HEK293T (cell line): ENCODE measurements at regions not wholly inside any gene's neighbourhood (a gene's known extent, or its start where the extent isn't known, plus 50 kb on each side); places are given as distances from the start of the nearest gene placed in this dataset.

Experiments used
- CTCF ChIA-PET: fragments of 350-600 bp; formaldehyde crosslinking; extraction: SDS; loops from one replicate; lab custom pipeline; 2021; ENCODE audit warnings: antibody characterized with exemption, inconsistent platforms; lab: Yijun Ruan, JAX
- POLR2A ChIA-PET: fragments of 350-600 bp; formaldehyde crosslinking; extraction: SDS; loops from one replicate; lab custom pipeline; 2020; ENCODE audit warnings: antibody characterized with exemption, inconsistent platforms; lab: Yijun Ruan, JAX
- DNase-seq: peaks from one replicate; pipeline ENCODE4 v3.0.0; 2012; ENCODE audit warnings: mixed read lengths; ENCODE audit errors: extremely low spot score
- ARNT ChIP-seq: fragments of 450-650 bp; IDR thresholded peaks from 2 replicates; pipeline ENCODE4 v1.6.1; 2017; ENCODE audit warnings: mild to moderate bottlenecking
- BHLHE40 ChIP-seq: fragments of 450-650 bp; IDR thresholded peaks from 2 replicates; pipeline ENCODE4 v1.6.1; 2016; ENCODE audit warnings: mild to moderate bottlenecking, moderate library complexity, borderline replicate concordance
- CTBP1 ChIP-seq: fragments of 450-650 bp; IDR thresholded peaks from 2 replicates; pipeline ENCODE4 v1.6.1; 2016; ENCODE audit warnings: borderline replicate concordance
- ELF4 ChIP-seq: fragments of 450-650 bp; IDR thresholded peaks from 2 replicates; pipeline ENCODE4 v1.6.1; 2017; ENCODE audit warnings: antibody characterized with exemption
- FOXA1 ChIP-seq: fragments of 450-650 bp; IDR thresholded peaks from 2 replicates; pipeline ENCODE4 v1.6.1; 2016; ENCODE audit warnings: mild to moderate bottlenecking
- FOXK2 ChIP-seq: fragments of 450-650 bp; IDR thresholded peaks from 2 replicates; pipeline ENCODE4 v1.6.1; 2016; ENCODE audit warnings: mild to moderate bottlenecking
- FOXM1 ChIP-seq: fragments of 450-650 bp; IDR thresholded peaks from 2 replicates; pipeline ENCODE4 v1.6.1; 2017; ENCODE audit warnings: mild to moderate bottlenecking, borderline replicate concordance
- HDGF ChIP-seq: fragments of 450-650 bp; IDR thresholded peaks from 2 replicates; pipeline ENCODE4 v1.6.1; 2017; ENCODE audit warnings: antibody characterized with exemption, borderline replicate concordance
- L3MBTL2 ChIP-seq: fragments of 450-650 bp; conservative IDR thresholded peaks from 2 replicates; pipeline ENCODE4 v1.6.1; 2016; ENCODE audit warnings: mild to moderate bottlenecking
- LEF1 ChIP-seq: fragments of 450-650 bp; IDR thresholded peaks from 2 replicates; pipeline ENCODE4 v1.6.1; 2017; ENCODE audit warnings: mild to moderate bottlenecking, borderline replicate concordance
- NFRKB ChIP-seq: fragments of 450-650 bp; IDR thresholded peaks from 2 replicates; pipeline ENCODE4 v1.6.1; 2016; ENCODE audit warnings: mild to moderate bottlenecking, moderate library complexity
- SP1 ChIP-seq: fragments of 450-650 bp; IDR thresholded peaks from 2 replicates; pipeline ENCODE4 v1.6.1; 2017
- SUZ12 ChIP-seq: fragments of 450-650 bp; IDR thresholded peaks from 2 replicates; pipeline ENCODE4 v1.6.1; 2016; ENCODE audit warnings: mild to moderate bottlenecking
- TARDBP ChIP-seq: fragments of 450-650 bp; IDR thresholded peaks from 2 replicates; pipeline ENCODE4 v1.6.1; 2016
- ZNF384 ChIP-seq: fragments of 450-650 bp; IDR thresholded peaks from 2 replicates; pipeline ENCODE4 v1.6.1; 2016
- TF ChIP-seq, protein P1 (sequence below): fragments of 450-650 bp; IDR thresholded peaks from 2 replicates; pipeline ENCODE4 v1.6.1; 2016

DNA sequence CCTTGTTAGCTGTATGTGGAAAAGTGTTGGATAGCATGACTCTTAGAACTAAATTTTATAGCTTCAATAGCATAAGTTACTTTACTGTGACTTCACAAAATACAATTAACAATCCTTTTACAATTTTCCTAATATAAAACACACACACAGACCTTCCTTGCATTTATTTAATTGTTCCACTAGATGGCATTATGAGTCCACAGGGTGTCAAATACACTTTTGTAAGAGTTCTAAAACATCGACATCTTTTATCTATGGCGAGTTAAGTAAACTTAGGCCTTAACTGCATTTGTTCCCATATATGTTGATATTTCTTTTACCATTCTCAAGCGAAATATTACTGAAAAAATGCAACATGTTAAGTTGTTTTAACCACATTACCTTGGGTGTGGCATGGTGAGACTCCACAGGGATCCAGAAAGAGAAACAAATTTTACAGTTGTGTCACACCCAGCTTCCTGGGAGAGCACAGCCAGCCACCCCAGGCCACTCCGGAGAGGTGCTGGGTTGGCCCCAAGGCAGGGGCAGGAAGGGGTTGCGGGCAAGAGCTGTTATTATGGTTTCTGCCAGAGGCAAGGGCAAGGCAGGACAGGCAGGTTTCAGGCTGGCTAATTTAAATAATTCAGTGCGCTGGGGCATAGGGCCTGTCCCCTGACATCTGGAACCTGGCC, 312.4 kb upstream of the MC4R start:
- TF ChIP-seq FOXK2 (no peak), SP1 (no peak), CTBP1 (no peak), ZNF384 (no peak), NFRKB (no peak), HDGF (no peak), FOXM1 (no peak), TARDBP (no peak)
- ChIA-PET CTCF (interaction anchor here (0.6 kb wide), 1 partner anchor 12 kb away, joined by 3 read pairs; no protein-coding TSS in a partner anchor), POLR2A (no interaction called here)
- no peak for DNase-seq

DNA sequence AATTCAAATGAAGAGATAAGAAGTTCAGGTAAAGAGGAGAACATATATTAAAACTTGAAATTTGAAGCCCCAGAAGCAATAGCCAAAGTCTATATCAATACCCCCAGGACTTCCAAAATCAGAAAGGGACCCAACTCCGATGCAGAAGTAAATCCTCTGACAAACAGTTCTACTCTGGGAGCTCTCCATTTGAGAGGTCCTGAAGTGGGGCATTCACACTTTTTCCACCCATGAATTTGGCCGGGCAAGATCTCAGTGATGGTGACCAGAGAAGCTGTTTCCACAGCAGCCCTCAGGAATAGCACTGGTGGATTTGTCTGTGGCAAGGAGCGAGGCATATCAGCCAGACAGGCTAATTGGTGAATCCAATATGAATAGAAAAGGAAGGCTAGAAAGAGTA, 313.6 kb upstream of the MC4R start:
- ChIA-PET CTCF (no interaction called here), POLR2A (no interaction called here)
- TF ChIP-seq CTBP1 (no peak), FOXA1 (no peak), L3MBTL2 (no peak), ELF4 (no peak), BHLHE40 (no peak), FOXK2 (no peak), TARDBP (no peak), SP1 (no peak), LEF1 (no peak), NFRKB (no peak)
- no peak for DNase-seq

DNA sequence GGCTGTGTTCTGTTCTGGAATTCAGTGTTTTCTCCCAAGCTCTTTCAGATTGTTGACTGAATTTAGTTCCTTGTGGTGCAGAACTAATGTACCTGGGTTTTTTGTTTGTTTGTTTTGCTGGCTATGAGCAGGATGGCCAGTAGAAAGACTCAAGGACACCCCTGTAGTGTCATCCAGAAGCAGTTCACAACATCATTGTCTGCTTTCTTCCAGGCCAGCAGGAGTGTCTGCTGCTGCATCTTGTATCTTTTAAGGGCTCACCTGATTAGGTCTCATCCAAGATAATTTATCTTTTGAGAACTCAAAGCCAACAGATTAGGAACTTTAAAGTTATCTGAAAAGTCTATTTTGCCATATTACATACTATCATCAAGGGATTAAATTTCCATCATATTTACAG, 318.5 kb upstream of the MC4R start:
- CTCF ChIA-PET = no interaction called here
- no peak for DNase-seq
- TF ChIP-seq FOXA1 = no peak
- POLR2A ChIA-PET = no interaction called here

DNA sequence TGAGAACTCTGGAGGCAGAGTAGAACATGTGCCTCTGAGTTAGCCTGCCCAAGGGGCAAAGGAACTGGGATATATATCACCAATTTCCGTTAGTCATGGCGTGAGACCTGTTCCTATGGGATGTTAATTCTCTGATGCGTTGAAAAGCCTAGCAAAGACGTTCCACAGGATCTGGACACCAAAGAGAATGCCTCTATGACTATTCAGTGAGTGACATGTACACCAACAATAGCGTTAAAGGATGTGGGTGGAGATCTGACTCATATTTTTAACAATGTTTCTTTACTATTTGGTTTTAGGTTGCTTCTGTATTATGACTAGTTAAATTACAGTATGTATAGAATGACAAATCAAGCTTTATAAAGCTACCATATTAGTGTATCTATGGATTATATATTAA, 320.9 kb upstream of the MC4R start:
- TF ChIP-seq SUZ12 = no peak
- TF ChIP-seq BHLHE40 = no peak
- no peak for TF ChIP-seq HDGF
- TF ChIP-seq FOXA1 = no peak
- TF ChIP-seq L3MBTL2 = no peak
- TF ChIP-seq FOXM1 = no peak
- TF ChIP-seq SP1 = no peak
- TF ChIP-seq ELF4 = no peak
- no peak for TF ChIP-seq NFRKB
- no peak for TF ChIP-seq FOXK2
- TF ChIP-seq CTBP1 = no peak
- no peak for TF ChIP-seq ZNF384
- TF ChIP-seq, protein P1, sequence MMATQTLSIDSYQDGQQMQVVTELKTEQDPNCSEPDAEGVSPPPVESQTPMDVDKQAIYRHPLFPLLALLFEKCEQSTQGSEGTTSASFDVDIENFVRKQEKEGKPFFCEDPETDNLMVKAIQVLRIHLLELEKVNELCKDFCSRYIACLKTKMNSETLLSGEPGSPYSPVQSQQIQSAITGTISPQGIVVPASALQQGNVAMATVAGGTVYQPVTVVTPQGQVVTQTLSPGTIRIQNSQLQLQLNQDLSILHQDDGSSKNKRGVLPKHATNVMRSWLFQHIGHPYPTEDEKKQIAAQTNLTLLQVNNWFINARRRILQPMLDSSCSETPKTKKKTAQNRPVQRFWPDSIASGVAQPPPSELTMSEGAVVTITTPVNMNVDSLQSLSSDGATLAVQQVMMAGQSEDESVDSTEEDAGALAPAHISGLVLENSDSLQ = no peak
- no peak for TF ChIP-seq ARNT
- TF ChIP-seq TARDBP = no peak
- DNase-seq = no peak
- ChIA-PET POLR2A (no interaction called here), CTCF (no interaction called here)

DNA sequence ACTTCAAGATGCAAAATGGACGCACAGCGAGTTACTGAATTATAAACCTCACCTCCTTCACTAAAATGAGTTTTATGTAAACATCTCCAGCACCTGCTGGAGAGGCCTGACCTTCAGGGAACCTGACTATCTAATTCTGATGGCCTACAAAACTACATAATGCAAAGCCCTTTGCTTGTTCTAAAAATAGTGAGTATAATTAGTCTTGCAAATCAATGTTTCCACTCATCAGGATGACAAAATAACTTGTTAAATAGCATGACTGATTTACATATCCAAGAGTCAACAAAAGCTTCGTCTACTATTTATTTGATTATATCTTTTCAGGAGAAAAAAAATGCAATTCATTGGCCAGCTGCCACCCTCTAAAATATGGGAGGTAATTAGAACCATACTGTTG, 326.3 kb upstream of the MC4R start:
- TF ChIP-seq BHLHE40 (no peak), LEF1 (no peak), FOXA1 (no peak), HDGF (no peak), ZNF384 (no peak), FOXM1 (no peak), SUZ12 (no peak), ELF4 (no peak)
- CTCF ChIA-PET = interaction anchor here (1.1 kb wide), 1 partner anchor 18 kb away, joined by 4 read pairs; no protein-coding TSS in a partner anchor
- DNase-seq = no peak
- POLR2A ChIA-PET = no interaction called here

DNA sequence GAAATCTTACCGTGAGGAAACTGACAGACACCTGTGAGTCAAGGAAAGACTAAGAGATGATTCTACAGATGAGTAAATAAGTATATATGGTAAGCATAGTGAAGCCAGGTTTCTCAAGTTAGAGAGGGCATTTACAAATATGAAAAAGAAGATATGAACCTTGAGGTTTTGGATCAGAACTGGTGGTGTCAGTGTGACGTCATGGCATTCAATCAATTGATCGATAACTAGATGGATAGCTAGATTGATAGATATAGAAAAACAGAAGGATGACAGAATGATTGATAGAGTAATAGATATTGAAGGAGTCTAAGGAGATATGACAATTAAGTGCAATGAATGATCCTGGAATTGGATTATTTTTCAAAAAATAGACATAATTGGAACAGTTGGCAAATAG, 350.2 kb upstream of the MC4R start:
- DNase-seq = no peak
- no peak for TF ChIP-seq NFRKB
- no peak for TF ChIP-seq BHLHE40
- TF ChIP-seq L3MBTL2 = no peak
- TF ChIP-seq SUZ12 = no peak
- TF ChIP-seq SP1 = no peak
- TF ChIP-seq ARNT = no peak
- no peak for TF ChIP-seq TARDBP
- TF ChIP-seq LEF1 = no peak
- no peak for TF ChIP-seq CTBP1
- TF ChIP-seq HDGF = no peak
- TF ChIP-seq FOXA1 = no peak
- TF ChIP-seq FOXM1 = no peak
- TF ChIP-seq ELF4 = no peak
- TF ChIP-seq, protein P1 = no peak
- no peak for TF ChIP-seq ZNF384
- TF ChIP-seq FOXK2 = no peak
- ChIA-PET POLR2A (no interaction called here), CTCF (no interaction called here)

DNA sequence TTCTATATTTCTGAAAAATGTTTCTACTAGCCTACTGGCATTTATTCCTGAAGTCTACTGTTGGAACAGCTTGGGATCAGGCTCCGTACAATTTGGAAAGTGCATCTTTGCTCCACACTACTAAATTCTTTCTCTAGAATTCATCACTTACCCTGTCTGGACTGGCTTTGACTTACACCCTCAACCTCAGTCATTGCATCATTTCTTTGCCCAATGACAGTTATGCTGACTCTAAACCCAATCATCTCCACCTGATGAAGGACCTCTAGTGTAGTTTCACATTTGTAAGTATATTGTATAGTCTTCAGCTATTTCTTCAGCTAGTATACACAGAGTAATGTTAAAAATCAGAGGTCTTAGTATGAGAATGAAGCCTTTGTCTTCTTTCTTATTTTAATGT, 359.6 kb upstream of the MC4R start:
- TF ChIP-seq NFRKB (no peak), TARDBP (no peak), LEF1 (no peak), ZNF384 (no peak), FOXM1 (no peak), SP1 (no peak), ELF4 (no peak), FOXA1 (no peak), FOXK2 (no peak), HDGF (no peak), CTBP1 (no peak), ARNT (no peak), SUZ12 (no peak), L3MBTL2 (no peak)
- TF ChIP-seq, protein P1 = no peak
- ChIA-PET POLR2A (no interaction called here), CTCF (no interaction called here)
- no peak for DNase-seq
